Esophagus muscularis mucosa (tissue), 4 donors: ENCODE measurements at regions not wholly inside any gene's neighbourhood (a gene's known extent, or its start where the extent isn't known, plus 50 kb on each side); places are given as distances from the start of the nearest gene placed in this dataset.

Experiments used
- DNase-seq: peaks from one replicate; pipeline ENCODE4 v3.0.0-alpha.2; 2017; ENCODE audit errors: extremely low spot score
- H3K27ac ChIP-seq, 4 donors: fragments of 200-600 bp; sonication (generic); replicated peaks in 1 of 4; 1 replicate in 3 of 4; 2 replicates in 1 of 4; pipeline ENCODE4 v1.5.1; 2016 to 2019; ENCODE audit warnings: mild to moderate bottlenecking in 1 of 4
- H3K27me3 ChIP-seq, 4 donors: fragments of 200-600 bp; sonication (generic); one replicate each; pipeline versions ENCODE4 v1.5.1 to v1.6.0; 2016 to 2019
- H3K36me3 ChIP-seq, 4 donors: fragments of 200-600 bp; sonication (generic); one replicate each; pipeline ENCODE4 v1.5.1; 2016 to 2019
- H3K4me1 ChIP-seq, 4 donors: fragments of 200-600 bp; sonication (generic); one replicate each; pipeline ENCODE4 v1.5.1; 2016 to 2019
- H3K4me3 ChIP-seq, 4 donors: fragments of 200-600 bp; sonication (generic); 1 replicate in 2 of 4; 2 replicates in 2 of 4; pipeline ENCODE4 v1.5.1; 2016 to 2019; ENCODE audit warnings: mild to moderate bottlenecking in 4 of 4, moderate library complexity in 1 of 4
- H3K9me3 ChIP-seq, 4 donors: fragments of 200-600 bp; sonication (generic); 1 replicate in 3 of 4; 2 replicates in 1 of 4; pipeline ENCODE4 v1.5.1; 2016 to 2019
- CTCF ChIP-seq, 3 experiments: fragments of 200-600 bp in 2 of 3; fragments of 450-650 bp in 1 of 3; sonication (generic) in 2 of 3; IDR thresholded peaks; one replicate each; pipeline ENCODE4 v1.5.1; 2017 to 2019; ENCODE audit warnings: antibody characterized with exemption in 3 of 3, mild to moderate bottlenecking in 2 of 3, moderate library complexity in 1 of 3
- EP300 ChIP-seq: sonication (generic); formaldehyde crosslinking; IDR thresholded peaks from one replicate; pipeline ENCODE4 v1.6.1; 2017; ENCODE audit warnings: antibody characterized with exemption
- POLR2A ChIP-seq: fragments of 450-650 bp; IDR thresholded peaks from one replicate; pipeline ENCODE4 v1.6.1; 2017; ENCODE audit warnings: antibody characterized with exemption, moderate library complexity, mild to moderate bottlenecking, low read depth
- POLR2AphosphoS5 ChIP-seq, 2 donors: sonication (generic); formaldehyde crosslinking; IDR thresholded peaks; one replicate each; pipeline ENCODE4 v1.6.1; 2017; ENCODE audit warnings: antibody characterized with exemption in 2 of 2
- WGBS: methylation state at CpG from one replicate; pipeline ENCODE4 v1.1.5; 2018; 5-methylcytosine and 5-hydroxymethylcytosine counted together
- intact Hi-C: fragments of 100-400 bp; cut with DNase I; formaldehyde crosslinking; loops from one replicate; pipeline ENCODE4 v1.15.1; 2023

DNA sequence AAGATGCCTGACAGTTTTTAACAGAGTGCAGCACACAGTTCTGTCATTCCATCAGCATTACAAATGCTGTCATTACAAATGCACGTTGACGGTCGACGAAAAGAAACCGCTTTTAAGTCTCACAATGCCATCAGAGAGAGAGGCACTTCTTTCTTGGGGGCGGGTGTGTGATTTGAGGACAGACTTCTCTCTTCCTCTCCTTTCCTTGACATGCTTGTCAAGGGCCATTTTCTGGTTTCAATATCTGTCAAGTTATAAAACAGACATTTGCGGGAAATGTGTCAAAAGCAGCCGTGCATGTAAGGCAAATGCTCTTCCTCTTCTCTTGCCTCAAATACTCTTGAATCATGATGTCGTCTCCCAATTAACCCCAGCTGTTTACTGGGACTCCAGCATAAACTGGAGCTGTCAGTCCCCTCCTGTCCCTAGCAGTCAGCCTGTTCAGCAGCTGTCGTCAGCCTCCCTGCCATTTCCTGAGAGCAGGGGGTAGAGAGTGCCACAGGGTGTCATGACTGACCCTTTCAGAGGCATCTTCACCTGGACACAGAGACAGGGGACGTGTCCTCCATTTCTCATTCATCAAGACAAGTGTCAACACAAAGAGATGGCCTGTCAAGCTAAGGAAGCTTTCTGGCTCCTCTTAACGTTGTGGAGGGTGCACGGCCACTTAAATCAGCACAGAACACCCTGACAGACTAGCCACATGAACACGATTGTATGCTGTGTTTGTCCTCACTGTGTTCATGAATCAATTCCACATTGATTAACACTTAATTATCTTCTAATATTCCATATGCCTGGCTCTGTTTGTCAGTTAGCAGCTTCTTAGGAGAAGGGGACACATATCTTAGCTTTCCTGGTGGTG lies 305.4 kb upstream of the RAB6C start:
- intact Hi-C loops = no loop called here
- WGBS = 56% methylated on average over 14 of the region's 14 CpGs

DNA sequence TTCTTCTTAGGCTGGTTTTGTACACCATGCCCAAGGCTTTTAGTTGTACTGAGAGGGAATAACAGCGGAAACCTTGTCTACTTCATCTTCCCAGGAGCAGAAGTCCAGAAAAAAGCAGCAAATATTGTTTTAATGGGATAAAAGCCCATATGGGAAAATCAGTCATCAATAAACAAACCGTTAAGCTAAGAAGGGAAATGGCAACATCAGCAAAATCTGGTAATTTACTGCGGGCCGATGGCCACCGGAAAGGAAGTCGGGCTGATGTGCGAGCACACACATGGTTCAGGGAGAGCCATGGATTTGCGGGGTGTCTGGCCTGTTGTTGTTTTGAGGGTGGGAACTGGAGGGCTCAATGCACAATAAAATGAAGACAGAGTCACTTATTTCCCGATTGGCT lies 300.7 kb upstream of the RAB6C start:
- H3K36me3 ChIP-seq = no peaks in the 10 kb centered on the region
- intact Hi-C loops = no loop called here
- 91% methylated on average over 9 of the region's 9 CpGs for WGBS
- no peak overlapping the region for H3K4me3 ChIP-seq
- no peak for TF ChIP-seq EP300
- no peak for TF ChIP-seq POLR2AphosphoS5 (IDR thresholded peaks at IDR 0.05)
- TF ChIP-seq POLR2A = no peak
- TF ChIP-seq CTCF (IDR thresholded peaks at IDR 0.05) = no peak
- no peak overlapping the region for H3K27ac ChIP-seq
- H3K9me3 ChIP-seq = no peaks in the 10 kb centered on the region
- no peaks in the 10 kb centered on the region for H3K4me1 ChIP-seq
- no peaks in the 10 kb centered on the region for H3K27me3 ChIP-seq
- peak; percentile 55 for DNase-seq

More for the DNA sequence above, 305.4 kb upstream of the RAB6C start:
- H3K4me3 ChIP-seq = no peak overlapping the region
- no peak for TF ChIP-seq CTCF (IDR thresholded peaks at IDR 0.05)
- TF ChIP-seq EP300 = no peak
- TF ChIP-seq POLR2A = no peak
- TF ChIP-seq POLR2AphosphoS5 (IDR thresholded peaks at IDR 0.05) = no peak
- no peaks in the 10 kb centered on the region for H3K4me1 ChIP-seq
- H3K27ac ChIP-seq = no peak overlapping the region
- H3K27me3 ChIP-seq = no peaks in the 10 kb centered on the region
- DNase-seq = peak; percentile 89
- no peaks in the 10 kb centered on the region for H3K9me3 ChIP-seq
- H3K36me3 ChIP-seq = no peaks in the 10 kb centered on the region

- Histone ChIP-seq H3K36me3 (no peaks in the 10 kb centered on the region), H3K27me3 (no peaks in the 10 kb centered on the region), H3K27ac (no peak overlapping the region), H3K4me1 (no peaks in the 10 kb centered on the region), H3K4me3 (no peak overlapping the region), H3K9me3 (no peaks in the 10 kb centered on the region)
- DNase-seq = no peak
- no peak for TF ChIP-seq POLR2AphosphoS5 (IDR thresholded peaks at IDR 0.05)
- intact Hi-C loops = no loop called here
- WGBS = 59% methylated on average over 1 of the region's 1 CpG
These were observed 297.7 kb upstream of the RAB6C start for GRCh38 chr2:129681788-129682187.

DNA sequence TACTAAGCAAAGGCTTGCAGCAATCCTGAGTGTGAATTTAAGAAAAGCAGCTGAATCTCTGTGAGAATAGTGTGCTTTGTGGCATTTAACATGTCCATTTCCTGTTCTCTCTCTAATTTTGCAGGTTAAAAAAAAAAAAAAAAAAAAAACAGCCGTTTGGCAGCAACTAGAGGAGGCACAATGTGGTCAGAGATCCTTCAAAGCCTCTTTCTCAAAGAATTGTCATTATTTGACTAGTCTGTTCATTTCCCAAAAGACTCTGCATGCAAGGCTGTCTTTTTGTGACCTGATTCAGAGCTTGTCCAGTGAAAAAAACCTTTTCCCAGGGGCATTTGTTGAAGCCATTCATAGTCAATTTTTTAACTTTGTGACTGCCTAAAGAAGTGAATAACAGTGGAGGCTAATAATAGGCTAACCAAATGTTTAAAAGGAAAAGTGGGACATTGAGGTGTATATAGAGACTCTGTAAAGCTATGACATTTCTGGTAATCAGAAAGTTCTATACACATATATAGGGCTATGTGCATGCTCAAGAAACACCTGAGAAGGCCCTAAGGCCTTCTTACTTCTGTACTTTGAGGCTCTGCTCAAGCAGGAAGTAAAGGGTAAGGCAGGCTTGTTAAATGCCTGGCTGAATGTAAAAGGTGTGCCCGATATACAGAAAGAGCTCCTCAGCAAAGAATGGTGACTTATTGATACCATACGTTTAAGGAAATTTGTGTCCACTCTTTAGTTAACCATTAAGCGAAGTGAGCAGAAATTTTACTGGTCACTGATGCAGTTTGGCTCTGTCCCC lies 289.6 kb upstream of the RAB6C start:
- DNase-seq = no peak
- Histone ChIP-seq H3K27ac (no peak overlapping the region), H3K36me3 (no peaks in the 10 kb centered on the region), H3K27me3 (no peaks in the 10 kb centered on the region), H3K4me3 (no peak overlapping the region), H3K9me3 (peaks cover 0 to 12% (median 5%) of the 10 kb centered on the region in 4 donors), H3K4me1 (no peaks in the 10 kb centered on the region)
- TF ChIP-seq EP300 (no peak), CTCF (IDR thresholded peaks at IDR 0.05) (no peak), POLR2A (no peak)
- intact Hi-C loops = no loop called here
- 75% methylated on average over 4 of the region's 4 CpGs for WGBS

- TF ChIP-seq EP300 (no peak), CTCF (IDR thresholded peaks at IDR 0.05) (no peak), POLR2A (no peak), POLR2AphosphoS5 (IDR thresholded peaks at IDR 0.05) (no peak)
- no peak overlapping the region for H3K27ac ChIP-seq
- intact Hi-C loops = no loop called here
- peak; percentile 75 for DNase-seq
- H3K27me3 ChIP-seq = no peaks in the 10 kb centered on the region
- H3K4me1 ChIP-seq = no peaks in the 10 kb centered on the region
- H3K4me3 ChIP-seq = no peak overlapping the region
- H3K36me3 ChIP-seq = no peaks in the 10 kb centered on the region
- 88% methylated on average over 3 of the region's 3 CpGs for WGBS
- H3K9me3 ChIP-seq = peaks cover 0 to 10% (median 3%) of the 10 kb centered on the region in 4 donors
These were observed 284.0 kb upstream of the RAB6C start for GRCh38 chr2:129695496-129695895.
